Testis (tissue), 2 donors: ENCODE measurements at regions not wholly inside any gene's neighbourhood (a gene's known extent, or its start where the extent isn't known, plus 50 kb on each side); places are given as distances from the start of the nearest gene placed in this dataset.

Source experiments
- DNase-seq: peaks from one replicate; pipeline ENCODE4 v3.0.0-alpha.2; 2019
- H3K27ac ChIP-seq, 2 donors: fragments of 200-600 bp; sonication (generic); one replicate each; pipeline ENCODE4 v1.5.1; 2019
- H3K27me3 ChIP-seq: fragments of 200-600 bp; sonication (generic); one replicate; pipeline ENCODE4 v1.5.1; 2019
- H3K36me3 ChIP-seq: fragments of 200-600 bp; sonication (generic); one replicate; pipeline ENCODE4 v1.5.1; 2017; ENCODE audit warnings: low read depth; ENCODE audit errors: missing control alignments
- H3K4me1 ChIP-seq: fragments of 200-600 bp; sonication (generic); one replicate; pipeline ENCODE4 v1.5.1; 2019
- H3K4me3 ChIP-seq, 2 donors: fragments of 200-600 bp; sonication (generic); one replicate each; pipeline ENCODE4 v1.5.1; 2017 to 2019
- H3K9me3 ChIP-seq: fragments of 200-600 bp; sonication (generic); one replicate; pipeline ENCODE4 v1.5.1; 2017
- POLR2A ChIP-seq: fragments of 450-650 bp; IDR thresholded peaks from one replicate; pipeline ENCODE4 v1.6.1; 2017; ENCODE audit warnings: antibody characterized with exemption, mild to moderate bottlenecking, moderate library complexity
- WGBS, 2 donors: methylation state at CpG; one replicate each; pipeline ENCODE4 v1.1.5; 2018; 5-methylcytosine and 5-hydroxymethylcytosine counted together
- intact Hi-C: fragments of 100-400 bp; cut with DNase I; formaldehyde crosslinking; loops from one replicate; pipeline ENCODE4 v1.15.1; 2023; ENCODE audit warnings: low total_unique reads
- TF ChIP-seq, protein P1 (sequence below), 3 experiments: fragments of 450-650 bp in 2 of 3; fragments of 200-600 bp in 1 of 3; sonication (generic) in 1 of 3; IDR thresholded peaks; one replicate each; pipeline ENCODE4 v1.5.1; 2016 to 2019; ENCODE audit warnings: antibody characterized with exemption in 3 of 3, mild to moderate bottlenecking in 2 of 3, moderate library complexity in 1 of 3

DNA sequence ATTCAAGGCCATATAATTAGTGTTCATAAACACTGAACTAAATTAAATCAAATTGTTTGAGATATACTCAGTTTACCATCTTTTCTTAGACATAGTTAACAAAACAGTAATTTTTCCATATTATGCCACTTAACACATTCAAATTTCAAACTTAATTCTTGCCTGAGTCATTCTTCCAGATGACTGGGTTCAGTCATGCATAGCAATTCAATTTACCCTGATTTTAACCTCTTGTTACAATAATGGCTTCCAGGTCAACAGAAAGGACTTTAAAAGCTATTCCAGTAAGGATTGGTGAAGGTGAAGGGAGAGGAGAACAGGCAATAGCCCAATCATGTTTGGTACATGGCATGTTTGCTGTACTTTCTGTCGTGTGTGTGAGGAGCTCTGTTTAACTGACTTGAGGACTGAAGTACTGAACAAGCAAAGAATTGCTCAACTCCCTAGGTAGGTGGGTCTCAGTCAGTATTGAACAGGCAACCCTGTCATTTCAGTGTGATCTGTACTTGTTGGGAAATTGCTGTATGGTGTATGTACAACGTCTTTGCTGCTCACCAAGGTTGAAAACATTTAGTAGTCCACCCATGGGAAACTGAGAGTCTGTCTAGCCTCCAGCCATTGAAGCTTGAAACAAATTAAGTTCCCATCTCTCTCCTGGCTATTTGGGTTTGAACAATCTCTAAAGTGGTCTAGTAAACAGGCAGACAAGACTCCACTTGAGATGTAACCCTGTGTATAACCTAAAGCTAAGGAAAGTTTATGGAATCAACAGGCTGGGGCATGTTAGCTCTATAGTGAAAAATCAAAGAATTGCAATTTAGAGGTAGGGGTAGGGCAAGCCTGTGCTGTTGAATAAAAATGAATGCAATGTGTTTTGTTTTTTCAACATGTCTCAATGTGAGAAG lies 327.2 kb downstream of the BTG1 start:
- intact Hi-C loops = no loop called here
- H3K9me3 ChIP-seq = no peaks in the 10 kb centered on the region
- H3K4me1 ChIP-seq = no peaks in the 10 kb centered on the region
- no peak for TF ChIP-seq POLR2A
- TF ChIP-seq, protein P1, sequence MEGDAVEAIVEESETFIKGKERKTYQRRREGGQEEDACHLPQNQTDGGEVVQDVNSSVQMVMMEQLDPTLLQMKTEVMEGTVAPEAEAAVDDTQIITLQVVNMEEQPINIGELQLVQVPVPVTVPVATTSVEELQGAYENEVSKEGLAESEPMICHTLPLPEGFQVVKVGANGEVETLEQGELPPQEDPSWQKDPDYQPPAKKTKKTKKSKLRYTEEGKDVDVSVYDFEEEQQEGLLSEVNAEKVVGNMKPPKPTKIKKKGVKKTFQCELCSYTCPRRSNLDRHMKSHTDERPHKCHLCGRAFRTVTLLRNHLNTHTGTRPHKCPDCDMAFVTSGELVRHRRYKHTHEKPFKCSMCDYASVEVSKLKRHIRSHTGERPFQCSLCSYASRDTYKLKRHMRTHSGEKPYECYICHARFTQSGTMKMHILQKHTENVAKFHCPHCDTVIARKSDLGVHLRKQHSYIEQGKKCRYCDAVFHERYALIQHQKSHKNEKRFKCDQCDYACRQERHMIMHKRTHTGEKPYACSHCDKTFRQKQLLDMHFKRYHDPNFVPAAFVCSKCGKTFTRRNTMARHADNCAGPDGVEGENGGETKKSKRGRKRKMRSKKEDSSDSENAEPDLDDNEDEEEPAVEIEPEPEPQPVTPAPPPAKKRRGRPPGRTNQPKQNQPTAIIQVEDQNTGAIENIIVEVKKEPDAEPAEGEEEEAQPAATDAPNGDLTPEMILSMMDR (IDR thresholded peaks at IDR 0.05) = no peak
- H3K27ac ChIP-seq = no peak overlapping the region
- no peak for DNase-seq
- WGBS, 2 donors = 91 to 92% methylated on average over 2 of the region's 2 CpGs
- H3K27me3 ChIP-seq = no peaks in the 10 kb centered on the region
- H3K4me3 ChIP-seq = no peak overlapping the region
- H3K36me3 ChIP-seq = no peaks in the 10 kb centered on the region

DNA sequence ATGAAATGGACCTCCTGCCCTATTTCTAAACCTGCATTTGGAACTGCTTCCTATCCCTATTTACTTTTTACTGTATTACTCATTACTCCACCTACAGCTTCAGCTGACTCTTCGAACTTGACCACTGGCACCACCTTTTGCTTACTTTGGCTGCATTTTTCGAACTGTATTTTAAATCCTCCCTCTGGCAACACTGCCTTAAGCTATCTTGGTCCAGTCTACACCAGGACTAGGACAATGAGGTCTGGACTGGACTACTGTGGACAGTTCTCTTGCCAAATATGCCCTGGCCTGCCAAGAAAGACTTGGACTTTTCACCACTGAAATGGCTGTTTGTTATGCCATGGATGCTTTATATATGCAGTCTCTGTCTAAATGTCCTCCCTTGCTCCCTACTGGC lies 328.1 kb downstream of the BTG1 start:
- no peak overlapping the region for H3K27ac ChIP-seq
- 62 to 64% methylated on average over 2 of the region's 2 CpGs for WGBS, 2 donors

DNA sequence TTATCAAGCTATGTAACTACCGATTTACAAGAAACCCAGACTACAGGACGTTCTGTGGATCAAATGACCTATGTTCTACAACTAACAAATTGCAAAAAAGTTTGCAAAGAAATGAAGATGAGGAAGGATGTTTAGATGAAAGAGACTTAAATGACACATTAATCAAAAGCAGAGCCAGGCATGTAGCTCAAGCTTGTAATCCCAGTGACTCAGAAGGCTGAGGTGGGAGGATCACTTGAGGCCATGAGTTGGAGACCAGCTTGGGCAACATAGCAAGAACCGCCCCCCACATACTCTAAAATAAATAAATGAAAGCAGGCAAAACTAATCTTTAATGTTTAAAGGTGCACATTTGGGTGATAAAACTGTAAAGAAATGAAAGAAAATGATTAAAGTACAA lies 331.9 kb downstream of the BTG1 start:
- Histone ChIP-seq H3K4me1 (no peaks in the 10 kb centered on the region), H3K9me3 (no peaks in the 10 kb centered on the region), H3K27ac (no peak overlapping the region), H3K4me3 (no peak overlapping the region), H3K36me3 (no peaks in the 10 kb centered on the region), H3K27me3 (no peaks in the 10 kb centered on the region)
- no peak for DNase-seq
- TF ChIP-seq, protein P1 (IDR thresholded peaks at IDR 0.05) = no peak
- TF ChIP-seq POLR2A = no peak
- intact Hi-C loops = no loop called here
- 93 to 95% methylated on average over 3 of the region's 3 CpGs for WGBS, 2 donors

More for the DNA sequence above, 328.1 kb downstream of the BTG1 start:
- Histone ChIP-seq H3K27me3 (no peaks in the 10 kb centered on the region), H3K36me3 (no peaks in the 10 kb centered on the region), H3K9me3 (no peaks in the 10 kb centered on the region), H3K4me1 (no peaks in the 10 kb centered on the region), H3K4me3 (no peak overlapping the region)
- intact Hi-C loops = no loop called here
- TF ChIP-seq, protein P1 (IDR thresholded peaks at IDR 0.05) = no peak
- TF ChIP-seq POLR2A = no peak
- no peak for DNase-seq

DNA sequence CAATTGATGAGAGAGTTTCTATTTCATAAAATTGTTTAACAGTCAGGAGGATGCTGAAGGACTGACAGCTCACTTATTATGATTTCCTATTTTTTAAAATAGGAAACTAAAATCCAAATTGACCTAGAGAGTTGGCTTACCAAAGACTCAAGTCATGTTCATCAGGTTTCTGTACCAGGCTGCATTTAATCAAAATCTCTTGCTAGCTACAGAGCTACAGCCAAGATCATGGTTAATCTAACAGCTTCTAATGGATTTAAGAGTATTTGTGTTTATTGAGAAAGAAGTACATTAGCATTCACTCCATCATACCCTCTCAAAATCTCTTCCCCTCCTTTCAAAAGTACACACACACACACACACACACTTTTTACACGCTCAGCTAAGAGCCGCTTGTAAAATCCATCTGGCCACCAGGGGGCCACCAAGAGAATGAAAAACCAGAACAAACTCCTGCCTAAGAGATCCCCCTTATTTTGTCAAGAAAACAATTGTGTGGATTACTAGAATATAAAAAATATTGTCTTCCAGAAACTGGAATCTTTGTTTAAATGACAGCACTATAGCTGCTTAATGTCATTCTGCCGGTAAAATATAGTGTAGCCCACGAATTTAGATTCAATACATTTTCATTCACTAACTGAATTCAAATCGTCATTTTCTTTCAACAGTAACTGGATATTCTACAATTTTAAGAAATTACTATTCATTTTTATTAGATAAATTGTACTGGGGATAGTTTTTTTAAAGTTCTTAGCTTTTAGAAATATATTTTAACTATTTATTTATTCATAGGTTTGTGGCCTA lies 334.0 kb downstream of the BTG1 start:
- Histone ChIP-seq H3K36me3 (no peaks in the 10 kb centered on the region), H3K4me3 (no peak overlapping the region), H3K27ac (no peak overlapping the region), H3K27me3 (no peaks in the 10 kb centered on the region), H3K4me1 (no peaks in the 10 kb centered on the region), H3K9me3 (no peaks in the 10 kb centered on the region)
- WGBS, 2 donors = 50 to 53% methylated on average over 5 of the region's 5 CpGs
- TF ChIP-seq, protein P1 (IDR thresholded peaks at IDR 0.05) = peak; percentile 83 to 91 (median 86)
- no peak for TF ChIP-seq POLR2A
- intact Hi-C loops = no loop called here
- DNase-seq = peak; percentile 85
